Medulla oblongata (tissue), 1 donor: ENCODE measurements at regions not wholly inside any gene's neighbourhood (a gene's known extent, or its start where the extent isn't known, plus 50 kb on each side); places are given as distances from the start of the nearest gene placed in this dataset.
"Not testable (repeated sequence)": the region's sequence is repeated elsewhere in the genome, so short reads cannot be mapped to it uniquely, and the experiment has no call there.

ENCODE experiments used
- DNase-seq: peaks from one replicate; pipeline ENCODE4 v3.0.0-alpha.2; 2015; ENCODE audit errors: extremely low spot score

GRCh38 chr6:8939615-8940014 lies 504.3 kb upstream of the SLC35B3 start:
- no peak for DNase-seq

- DNase-seq = no peak
These were observed 499.0 kb upstream of the SLC35B3 start for GRCh38 chr6:8934318-8934717.

GRCh38 chr6:8930009-8930408 lies 494.7 kb upstream of the SLC35B3 start:
- DNase-seq = no peak

- not testable (repeated sequence) for DNase-seq
These were observed 484.9 kb upstream of the SLC35B3 start for GRCh38 chr6:8920244-8920643.

- no peak for DNase-seq
These were observed 482.9 kb upstream of the SLC35B3 start for GRCh38 chr6:8918196-8918595.

GRCh38 chr6:8914700-8915099 lies 479.4 kb upstream of the SLC35B3 start:
- no peak for DNase-seq

GRCh38 chr6:8908638-8909037 lies 473.3 kb upstream of the SLC35B3 start:
- no peak for DNase-seq

GRCh38 chr6:8906699-8907098 lies 471.4 kb upstream of the SLC35B3 start:
- DNase-seq = no peak

GRCh38 chr6:8905757-8906156 lies 470.4 kb upstream of the SLC35B3 start:
- DNase-seq = no peak

- DNase-seq = no peak
These were observed 469.4 kb upstream of the SLC35B3 start for GRCh38 chr6:8904754-8905153.

GRCh38 chr6:8900056-8900455 lies 464.7 kb upstream of the SLC35B3 start:
- no peak for DNase-seq

GRCh38 chr6:8889514-8889913 lies 454.2 kb upstream of the SLC35B3 start:
- no peak for DNase-seq

- DNase-seq = no peak
These were observed 453.1 kb upstream of the SLC35B3 start for GRCh38 chr6:8888468-8888867.

GRCh38 chr6:8881663-8882062 lies 446.3 kb upstream of the SLC35B3 start:
- no peak for DNase-seq

- DNase-seq = no peak
These were observed 444.0 kb upstream of the SLC35B3 start for GRCh38 chr6:8879334-8879733.

GRCh38 chr6:8875986-8876385 lies 440.6 kb upstream of the SLC35B3 start:
- DNase-seq = no peak

- DNase-seq = no peak
These were observed 437.2 kb upstream of the SLC35B3 start for GRCh38 chr6:8872589-8872988.

- no peak for DNase-seq
These were observed 430.1 kb upstream of the SLC35B3 start for GRCh38 chr6:8865451-8865850.

GRCh38 chr6:8860671-8861070 lies 425.3 kb upstream of the SLC35B3 start:
- no peak for DNase-seq

GRCh38 chr6:8859501-8859900 lies 424.2 kb upstream of the SLC35B3 start:
- no peak for DNase-seq

GRCh38 chr6:8858854-8859331 lies 423.5 kb upstream of the SLC35B3 start:
- DNase-seq = no peak

- DNase-seq = no peak
These were observed 421.8 kb upstream of the SLC35B3 start for GRCh38 chr6:8857160-8857559.

GRCh38 chr6:8855411-8855810 lies 420.1 kb upstream of the SLC35B3 start:
- no peak for DNase-seq

GRCh38 chr6:8852332-8852731 lies 417.0 kb upstream of the SLC35B3 start:
- DNase-seq = no peak

- DNase-seq = not testable (repeated sequence)
These were observed 411.3 kb upstream of the SLC35B3 start for GRCh38 chr6:8846680-8847079.
